OCI-LY1 (cell line): ENCODE measurements at regions not wholly inside any gene's neighbourhood (a gene's known extent, or its start where the extent isn't known, plus 50 kb on each side); places are given as distances from the start of the nearest gene placed in this dataset.

Experiments
- H2AFZ ChIP-seq: fragments of 200-600 bp; sonication (generic), shearing (Covaris generic); 2 replicates; pipeline ENCODE4 v1.6.0; 2014; ENCODE audit warnings: antibody characterized with exemption, mild to moderate bottlenecking, low read length
- H3F3A ChIP-seq: fragments of 200-600 bp; sonication (generic), shearing (Covaris generic); 2 replicates; pipeline ENCODE4 v1.6.0; 2014; ENCODE audit warnings: mild to moderate bottlenecking, antibody characterized with exemption, low read length, moderate library complexity; ENCODE audit not compliant: insufficient read depth
- H3K27ac ChIP-seq: fragments of 200-600 bp; sonication (generic); 2 replicates; pipeline ENCODE4 v1.5.1; 2014; ENCODE audit warnings: low read length, mixed run types, mild to moderate bottlenecking, low read depth; ENCODE audit not compliant: poor library complexity, severe bottlenecking
- H3K27me3 ChIP-seq: fragments of 200-600 bp; sonication (generic); 2 replicates; pipeline ENCODE4 v1.6.0; 2014; ENCODE audit warnings: antibody characterized with exemption, mild to moderate bottlenecking, low read length, moderate library complexity; ENCODE audit not compliant: insufficient read depth
- H3K36me3 ChIP-seq: fragments of 200-600 bp; sonication (generic); 2 replicates; pipeline ENCODE4 v1.6.1; 2014; ENCODE audit warnings: mild to moderate bottlenecking, antibody characterized with exemption, low read length, moderate library complexity, mixed read lengths; ENCODE audit not compliant: insufficient read depth
- H3K4me1 ChIP-seq: fragments of 200-600 bp; sonication (generic); 2 replicates; pipeline ENCODE4 v1.5.1; 2014; ENCODE audit warnings: mild to moderate bottlenecking, low read length, moderate library complexity; ENCODE audit not compliant: insufficient read depth, severe bottlenecking
- H3K4me2 ChIP-seq: fragments of 200-600 bp; sonication (generic), shearing (Covaris generic); 2 replicates; pipeline ENCODE4 v1.6.1; 2014; ENCODE audit warnings: low read length
- H3K4me3 ChIP-seq: fragments of 200-600 bp; sonication (generic); 2 replicates; pipeline ENCODE4 v1.5.1; 2014; ENCODE audit warnings: low read length, low read depth, mild to moderate bottlenecking, mixed read lengths; ENCODE audit not compliant: poor library complexity, severe bottlenecking
- H3K79me2 ChIP-seq: fragments of 200-600 bp; shearing (Covaris generic); 2 replicates; pipeline ENCODE4 v1.6.1; 2016; ENCODE audit warnings: mixed run types, low read length, mixed read lengths; ENCODE audit not compliant: insufficient read depth
- H3K9ac ChIP-seq: fragments of 200-600 bp; sonication (generic), shearing (Covaris generic); 2 replicates; pipeline ENCODE4 v1.6.1; 2014; ENCODE audit warnings: mild to moderate bottlenecking, low read length, mixed read lengths
- H3K9me2 ChIP-seq: fragments of 200-600 bp; sonication (generic), shearing (Covaris generic); 2 replicates; pipeline ENCODE4 v1.6.1; 2014; ENCODE audit warnings: low read depth, mild to moderate bottlenecking, low read length, mixed read lengths
- H3K9me3 ChIP-seq: fragments of 200-600 bp; shearing (Covaris generic); 2 replicates; pipeline ENCODE4 v1.6.1; 2014; ENCODE audit warnings: low read length, mixed read lengths
- H4K20me1 ChIP-seq: fragments of 200-600 bp; sonication (generic), shearing (Covaris generic); 2 replicates; pipeline ENCODE4 v1.6.0; 2016; ENCODE audit warnings: mild to moderate bottlenecking, low read length; ENCODE audit not compliant: insufficient read depth
- CTCF ChIP-seq: fragments of 200-600 bp; sonication (generic), shearing (Covaris generic); IDR thresholded peaks from 2 replicates; pipeline ENCODE4 v1.5.1; 2017; ENCODE audit warnings: mild to moderate bottlenecking, antibody characterized with exemption, low read length, moderate library complexity, mixed read lengths
- EZH2 ChIP-seq: fragments of 200-600 bp; sonication (generic), shearing (Covaris generic); IDR thresholded peaks from 2 replicates; pipeline ENCODE4 v1.8.0; 2017; ENCODE audit warnings: borderline replicate concordance, mixed run types, mild to moderate bottlenecking, antibody characterized with exemption, low read length, moderate library complexity, mixed read lengths

GRCh38 chr22:49204599-49205482, 622.8 kb downstream of the BRD1 start:
- Histone ChIP-seq H3K79me2 (no peaks in the 10 kb centered on the region), H3K9me3 (no peaks in the 10 kb centered on the region), H3K4me2 (no peak overlapping the region), H3K27ac (no peak overlapping the region), H3F3A (no peaks in the 10 kb centered on the region), H3K4me1 (no peaks in the 10 kb centered on the region), H3K9me2 (no peaks in the 10 kb centered on the region), H3K27me3 (no peaks in the 10 kb centered on the region), H2AFZ (no peak overlapping the region), H3K4me3 (no peak overlapping the region), H4K20me1 (no peaks in the 10 kb centered on the region), H3K36me3 (no peaks in the 10 kb centered on the region), H3K9ac (no peak overlapping the region)
- no peak for TF ChIP-seq EZH2

GRCh38 chr22:49203859-49204598, 623.6 kb downstream of the BRD1 start:
- Histone ChIP-seq H3K27me3 (no peaks in the 10 kb centered on the region), H3K4me2 (no peak overlapping the region), H3F3A (no peaks in the 10 kb centered on the region), H3K79me2 (no peaks in the 10 kb centered on the region), H2AFZ (no peak overlapping the region), H3K9me3 (no peaks in the 10 kb centered on the region), H4K20me1 (no peaks in the 10 kb centered on the region), H3K9ac (no peak overlapping the region), H3K9me2 (no peaks in the 10 kb centered on the region), H3K36me3 (no peaks in the 10 kb centered on the region), H3K4me1 (no peaks in the 10 kb centered on the region), H3K27ac (no peak overlapping the region), H3K4me3 (no peak overlapping the region)
- TF ChIP-seq EZH2, result no peak
- TF ChIP-seq CTCF, result no peak

GRCh38 chr22:49203091-49203858, 624.4 kb downstream of the BRD1 start:
- Histone ChIP-seq H3K36me3 (no peaks in the 10 kb centered on the region), H3K9me3 (no peaks in the 10 kb centered on the region), H3K4me2 (no peak overlapping the region), H3K4me1 (no peaks in the 10 kb centered on the region), H4K20me1 (no peaks in the 10 kb centered on the region), H3K9me2 (no peaks in the 10 kb centered on the region), H3K27me3 (no peaks in the 10 kb centered on the region), H3K9ac (no peak overlapping the region), H2AFZ (no peak overlapping the region), H3K4me3 (no peak overlapping the region), H3K27ac (no peak overlapping the region), H3F3A (no peaks in the 10 kb centered on the region), H3K79me2 (no peaks in the 10 kb centered on the region)
- TF ChIP-seq CTCF (no peak), EZH2 (no peak)
